Transverse colon (tissue), 4 donors: ENCODE measurements at regions not wholly inside any gene's neighbourhood (a gene's known extent, or its start where the extent isn't known, plus 50 kb on each side); places are given as distances from the start of the nearest gene placed in this dataset.

Source experiments
- DNase-seq: peaks from one replicate; pipeline ENCODE4 v3.0.0-alpha.2; 2019
- H3K27ac ChIP-seq, 4 donors: fragments of 200-600 bp; sonication (generic); 2 replicates each; pipeline ENCODE4 v1.5.1; 2016 to 2018; ENCODE audit warnings: inconsistent platforms in 4 of 4
- H3K27me3 ChIP-seq: fragments of 200-600 bp; sonication (generic); 2 replicates; pipeline ENCODE4 v1.5.1; 2017; ENCODE audit warnings: inconsistent platforms
- H3K36me3 ChIP-seq, 4 donors: fragments of 200-600 bp; sonication (generic); 2 replicates each; pipeline ENCODE4 v1.5.1; 2017 to 2019; ENCODE audit warnings: inconsistent platforms in 4 of 4
- H3K4me1 ChIP-seq, 4 donors: fragments of 200-600 bp; sonication (generic); 2 replicates each; pipeline ENCODE4 v1.5.1; 2017 to 2020; ENCODE audit warnings: inconsistent platforms in 4 of 4
- H3K4me3 ChIP-seq, 4 donors: fragments of 200-600 bp; sonication (generic); 1 replicate in 1 of 4; 2 replicates in 3 of 4; pipeline versions ENCODE4 v1.5.1 to v1.6.1; 2017 to 2019; ENCODE audit warnings: inconsistent platforms in 4 of 4
- H3K9me3 ChIP-seq, 2 donors: fragments of 200-600 bp; sonication (generic); 2 replicates each; pipeline ENCODE4 v1.5.1; 2017 to 2019; ENCODE audit warnings: inconsistent platforms in 2 of 2
- CTCF ChIP-seq, 5 experiments: fragments of 200-600 bp in 3 of 5; fragments of 450-650 bp in 2 of 5; sonication (generic) in 3 of 5; IDR thresholded peaks; 1 replicate in 2 of 5; 2 replicates in 3 of 5; pipeline ENCODE4 v1.5.1; 2016 to 2017; ENCODE audit warnings: antibody characterized with exemption in 5 of 5, inconsistent platforms in 3 of 5, mild to moderate bottlenecking in 2 of 5, moderate library complexity in 1 of 5
- EP300 ChIP-seq: sonication (generic); formaldehyde crosslinking; IDR thresholded peaks from one replicate; pipeline ENCODE4 v1.6.1; 2017; ENCODE audit warnings: antibody characterized with exemption, low read depth
- POLR2A ChIP-seq: fragments of 450-650 bp; IDR thresholded peaks from one replicate; pipeline ENCODE4 v1.6.1; 2016; ENCODE audit warnings: antibody characterized with exemption, mild to moderate bottlenecking, moderate library complexity
- POLR2AphosphoS5 ChIP-seq, 3 donors: sonication (generic); formaldehyde crosslinking; IDR thresholded peaks; one replicate each; pipeline ENCODE4 v1.6.1; 2016; ENCODE audit warnings: antibody characterized with exemption in 3 of 3
- WGBS, 2 donors: methylation state at CpG; one replicate each; pipeline ENCODE4 v1.1.5; 2018; ENCODE audit warnings: low coverage in 1 of 2; 5-methylcytosine and 5-hydroxymethylcytosine counted together
- in situ Hi-C, 4 donors: fragments of 200-750 bp; cut with MboI; loops; one replicate each; pipeline versions ENCODE4 v1.15.0 to v1.15.1; 2017; ENCODE audit warnings: low sequenced_read_pairs in 3 of 4, low pct_ligation_motif_present in 1 of 4, low pct_unique_long_range_greater_than_20kb in 1 of 4
- intact Hi-C: fragments of 100-400 bp; cut with DNase I; formaldehyde crosslinking; loops from one replicate; pipeline ENCODE4 v1.15.1; 2023; ENCODE audit warnings: low total_unique reads

- no peak for TF ChIP-seq CTCF (IDR thresholded peaks at IDR 0.05)
- TF ChIP-seq EP300, result no peak
- no peak for TF ChIP-seq POLR2AphosphoS5 (IDR thresholded peaks at IDR 0.05)
- TF ChIP-seq POLR2A, result no peak
- Histone ChIP-seq H3K27ac (no peak overlapping the region), H3K4me1 (no peaks in the 10 kb centered on the region), H3K27me3 (no peaks in the 10 kb centered on the region), H3K36me3 (no peaks in the 10 kb centered on the region), H3K4me3 (no peak overlapping the region), H3K9me3 (no peaks in the 10 kb centered on the region)
- intact Hi-C loops (no loop called here), in situ Hi-C loops (no loop called here)
- WGBS, 2 donors, result 86 to 100% methylated on average over 1 of the region's 1 CpG
- no peak for DNase-seq
Measured at GRCh38 chr5:145557345-145557744, 277.8 kb downstream of the PRELID2 start.

- Histone ChIP-seq H3K4me3 (no peak overlapping the region), H3K9me3 (no peaks in the 10 kb centered on the region), H3K36me3 (no peaks in the 10 kb centered on the region), H3K27ac (no peak overlapping the region), H3K27me3 (no peaks in the 10 kb centered on the region), H3K4me1 (no peaks in the 10 kb centered on the region)
- in situ Hi-C loops, result no loop called here
- no peak for DNase-seq
- intact Hi-C loops, result no loop called here
- no peak for TF ChIP-seq POLR2AphosphoS5 (IDR thresholded peaks at IDR 0.05)
- no peak for TF ChIP-seq EP300
- no peak for TF ChIP-seq CTCF (IDR thresholded peaks at IDR 0.05)
- no peak for TF ChIP-seq POLR2A
Measured at GRCh38 chr5:145554399-145554798, 280.7 kb downstream of the PRELID2 start.

GRCh38 chr5:145553177-145553576 lies 282.0 kb downstream of the PRELID2 start:
- Histone ChIP-seq H3K4me1 (peaks cover 0 to 3% (median 0%) of the 10 kb centered on the region in 4 donors), H3K36me3 (no peaks in the 10 kb centered on the region), H3K27me3 (no peaks in the 10 kb centered on the region), H3K27ac (no peak overlapping the region), H3K4me3 (no peak overlapping the region), H3K9me3 (no peaks in the 10 kb centered on the region)
- TF ChIP-seq CTCF (IDR thresholded peaks at IDR 0.05) (no peak), POLR2A (no peak), EP300 (no peak)
- no peak for DNase-seq
- intact Hi-C loops, result no loop called here
- WGBS, 2 donors, result 72 to 95% methylated on average over 2 of the region's 2 CpGs
- in situ Hi-C loops, result no loop called here

- H3K27ac ChIP-seq, result no peak overlapping the region
- H3K4me3 ChIP-seq, result no peak overlapping the region
- 86 to 89% methylated on average over 1 of the region's 1 CpG for WGBS, 2 donors
- H3K9me3 ChIP-seq, result no peaks in the 10 kb centered on the region
- in situ Hi-C loops (no loop called here), intact Hi-C loops (no loop called here)
- peaks cover 0 to 10% (median 0%) of the 10 kb centered on the region in 4 donors for H3K4me1 ChIP-seq
- H3K27me3 ChIP-seq, result no peaks in the 10 kb centered on the region
- no peaks in the 10 kb centered on the region for H3K36me3 ChIP-seq
- TF ChIP-seq CTCF (IDR thresholded peaks at IDR 0.05) (no peak), POLR2AphosphoS5 (IDR thresholded peaks at IDR 0.05) (no peak), POLR2A (no peak), EP300 (no peak)
- no peak for DNase-seq
Measured at GRCh38 chr5:145551714-145552113, 283.4 kb downstream of the PRELID2 start.
